Panc1 (cell line): ENCODE measurements at regions not wholly inside any gene's neighbourhood (a gene's known extent, or its start where the extent isn't known, plus 50 kb on each side); places are given as distances from the start of the nearest gene placed in this dataset.

Experiments used
- ATAC-seq: fragments of 200-7000 bp; cut with Tn5 transposase; 2 replicates; pipeline ENCODE4 v1.9.1; 2020; ENCODE audit warnings: mild to moderate bottlenecking, moderate library complexity
- BruUV-seq: library from RNA; stranded (reverse); fragments of 400-500 nt; replicated peaks from 2 replicates; lab custom pipeline; 2021; lab: Mats Ljungman, UMichigan
- CTCF ChIA-PET: fragments of 300-600 bp; sonication (Branson Sonifier 250); formaldehyde crosslinking; loops from one replicate; lab custom pipeline; 2022; ENCODE audit warnings: antibody characterized with exemption; lab: Charles Lee
- POLR2A ChIA-PET: fragments of 300-600 bp; sonication (Branson Sonifier 250); formaldehyde crosslinking; loops from one replicate; lab custom pipeline; 2022; ENCODE audit warnings: antibody characterized with exemption; lab: Charles Lee
- DNase-seq: peaks from one replicate; pipeline ENCODE4 v3.0.0-alpha.2; 2010; ENCODE audit warnings: low read depth, low spot score
- H3K27ac ChIP-seq: 2 replicates; pipeline ENCODE4 v1.5.1; 2011; ENCODE audit warnings: mild to moderate bottlenecking, low read length, inconsistent platforms
- H3K27me3 ChIP-seq: fragments of 200-500 bp; sonication (Bioruptor generic); 2 replicates; pipeline ENCODE4 v1.6.0; 2014; ENCODE audit warnings: low read length, inconsistent platforms; ENCODE audit not compliant: control insufficient read depth, insufficient read depth
- H3K36me3 ChIP-seq: fragments of 200-500 bp; sonication (Bioruptor generic); 2 replicates; pipeline ENCODE4 v1.5.1; 2014; ENCODE audit warnings: inconsistent platforms, mild to moderate bottlenecking, low read length, moderate library complexity; ENCODE audit not compliant: control insufficient read depth, insufficient read depth
- H3K4me1 ChIP-seq: 2 replicates; pipeline ENCODE4 v1.5.1; 2011; ENCODE audit warnings: inconsistent platforms, mild to moderate bottlenecking, low read length, moderate library complexity; ENCODE audit not compliant: control insufficient read depth, insufficient read depth
- H3K4me3 ChIP-seq, 2 experiments: 2 replicates each; pipeline ENCODE4 v1.5.1; 2011 to 2012; ENCODE audit warnings: low read depth in 2 of 2, low read length in 2 of 2, mild to moderate bottlenecking in 2 of 2, inconsistent platforms in 1 of 2, moderate library complexity in 1 of 2
- H3K9me3 ChIP-seq: fragments of 200-500 bp; sonication (Bioruptor generic); 2 replicates; pipeline ENCODE4 v1.5.1; 2014; ENCODE audit warnings: low read depth, mild to moderate bottlenecking, inconsistent platforms, low read length, moderate library complexity; ENCODE audit not compliant: control insufficient read depth, insufficient read depth
- CTCF ChIP-seq: fragments of 450-650 bp; IDR thresholded peaks from 2 replicates; pipeline ENCODE4 v1.5.1; 2017; ENCODE audit warnings: mild to moderate bottlenecking
- POLR2AphosphoS5 ChIP-seq: IDR thresholded peaks from 2 replicates; pipeline ENCODE4 v1.6.1; 2012; ENCODE audit warnings: mild to moderate bottlenecking, low read depth, low read length, moderate library complexity
- REST ChIP-seq, 2 experiments: IDR thresholded peaks; 2 replicates each; pipeline ENCODE4 v1.6.1; 2011 to 2012; ENCODE audit warnings: low read depth in 2 of 2, control low read depth in 1 of 2, low read length in 1 of 2, mild to moderate bottlenecking in 1 of 2, moderate library complexity in 1 of 2; ENCODE audit not compliant: insufficient read depth in 1 of 2
- SIN3A ChIP-seq: IDR thresholded peaks from 2 replicates; pipeline ENCODE4 v1.6.1; 2012; ENCODE audit warnings: low read depth, mild to moderate bottlenecking, low read length, moderate library complexity, borderline replicate concordance; ENCODE audit not compliant: insufficient read depth
- TCF7L2 ChIP-seq: IDR thresholded peaks from 2 replicates; pipeline ENCODE4 v1.6.1; 2011; ENCODE audit warnings: mild to moderate bottlenecking, low read depth, low read length, inconsistent platforms
- in situ Hi-C: cut with HindIII; loops from 2 replicates; pipeline ENCODE4 v1.10.0; 2016; ENCODE audit warnings: low sequenced_read_pairs, low pct_unique_long_range_greater_than_20kb
- intact Hi-C: fragments of 100-400 bp; cut with micrococcal nuclease; formaldehyde crosslinking; loops from one replicate; pipeline ENCODE4 v1.10.0; 2022; ENCODE audit not compliant: unreplicated experiment

- no peak for TF ChIP-seq TCF7L2
- TF ChIP-seq POLR2AphosphoS5: no peak
- no peak for TF ChIP-seq CTCF
- no peak for TF ChIP-seq REST (IDR thresholded peaks at IDR 0.05; ENCODE audit: insufficient read depth in 1 of 2, low read depth in 2 of 2, low read length in 1 of 2)
- no peak for TF ChIP-seq SIN3A
- no TSS peak for BruUV-seq
- intact Hi-C loops: no loop called here
- Histone ChIP-seq H3K27ac (peak overlapping the region; percentile 39; the same call in 1 of the 2 replicates), H3K27me3 (no peaks in the 10 kb centered on the region), H3K4me3 (no peak overlapping the region), H3K36me3 (no peaks in the 10 kb centered on the region), H3K9me3 (no peaks in the 10 kb centered on the region), H3K4me1 (no peaks in the 10 kb centered on the region; the same call in 1 of the 2 replicates)
- ChIA-PET POLR2A (no interaction called here), CTCF (no interaction called here)
- in situ Hi-C loops: no loop called here
- DNase-seq: peak; percentile 24
- peak; percentile 21; the same call in 1 of the 2 replicates for ATAC-seq
Measured at GRCh38 chr6:140858381-140858971, 1274.2 kb upstream of the GJE1 start.

GRCh38 chr6:140857739-140858380 lies 1274.9 kb upstream of the GJE1 start:
- in situ Hi-C loops (no loop called here), intact Hi-C loops (no loop called here)
- DNase-seq: peak; percentile 64
- CTCF ChIA-PET: no interaction called here
- POLR2A ChIA-PET: no interaction called here
- peak; percentile 76 for ATAC-seq
- Histone ChIP-seq H3K27ac (no peak overlapping the region), H3K36me3 (no peaks in the 10 kb centered on the region), H3K27me3 (no peaks in the 10 kb centered on the region), H3K4me1 (no peaks in the 10 kb centered on the region; the same call in 1 of the 2 replicates), H3K4me3 (no peak overlapping the region), H3K9me3 (no peaks in the 10 kb centered on the region)
- TF ChIP-seq POLR2AphosphoS5: no peak
- TF ChIP-seq TCF7L2: no peak
- no peak for TF ChIP-seq REST (IDR thresholded peaks at IDR 0.05; ENCODE audit: insufficient read depth in 1 of 2, low read depth in 2 of 2, low read length in 1 of 2)
- no peak for TF ChIP-seq CTCF
- no peak for TF ChIP-seq SIN3A
- no TSS peak for BruUV-seq
